ENCODE measurements at regions not wholly inside any gene's neighbourhood (a gene's known extent, or its start where the extent isn't known, plus 50 kb on each side); places are given as distances from the start of the nearest gene placed in this dataset.

- TF ChIP-seq CUX1 (IDR thresholded peaks at IDR 0.05; ENCODE audit: insufficient replicate concordance, low read depth, low read length) (no peak), CTCF (IDR thresholded peaks at IDR 0.05 in 2 of 3, conservative IDR thresholded peaks at IDR 0.05 in 1 of 3; ENCODE audit: control insufficient read depth in 2 of 3, extremely low read depth in 1 of 3, insufficient read depth in 1 of 3, low read depth in 3 of 3, low read length in 3 of 3) (no peak), RCOR1 (conservative IDR thresholded peaks at IDR 0.05; ENCODE audit: low read depth, low read length) (no peak), PAX5 (IDR thresholded peaks at IDR 0.05; ENCODE audit: borderline replicate concordance, low read depth, low read length) (no peak), GATAD2B (conservative IDR thresholded peaks at IDR 0.05; ENCODE audit: low read depth) (no peak), POLR2A (IDR thresholded peaks at IDR 0.05; ENCODE audit: low read depth, low read length) (no peak), FOXK2 (IDR thresholded peaks at IDR 0.05) (no peak), CREM (IDR thresholded peaks at IDR 0.05; ENCODE audit: low read depth) (no peak), MAX (IDR thresholded peaks at IDR 0.05; ENCODE audit: low read depth, low read length) (no peak), CEBPB (IDR thresholded peaks at IDR 0.05; ENCODE audit: borderline replicate concordance in 1 of 2, low read depth in 2 of 2, low read length in 2 of 2) (no peak), SMARCA5 (IDR thresholded peaks at IDR 0.05) (no peak), ZNF274 (IDR thresholded peaks at IDR 0.05; ENCODE audit: insufficient read depth, insufficient read length) (no peak), REST (IDR thresholded peaks at IDR 0.05; ENCODE audit: low read depth, low read length) (no peak), POLR2AphosphoS5 (IDR thresholded peaks at IDR 0.05; ENCODE audit: low read length) (no peak)
Observed at GRCh38 chrX:128897621-128898020, 625.7 kb downstream of the SMARCA1 start.
